PC-3 (cell line): ENCODE measurements at regions not wholly inside any gene's neighbourhood (a gene's known extent, or its start where the extent isn't known, plus 50 kb on each side); places are given as distances from the start of the nearest gene placed in this dataset.

Experiments
- ATAC-seq: fragments of 200-7000 bp; cut with Tn5 transposase; 2 replicates; pipeline ENCODE4 v1.9.1; 2020; ENCODE audit warnings: mild to moderate bottlenecking, moderate library complexity
- BruUV-seq: library from RNA; stranded (reverse); fragments of 400-500 nt; replicated peaks from 2 replicates; lab custom pipeline; 2021; lab: Mats Ljungman, UMichigan
- CTCF ChIA-PET: fragments of 300-600 bp; sonication (Branson Sonifier 250); formaldehyde crosslinking; loops from one replicate; lab custom pipeline; 2022; ENCODE audit warnings: antibody characterized with exemption; lab: Charles Lee
- POLR2A ChIA-PET: fragments of 300-600 bp; sonication (Branson Sonifier 250); formaldehyde crosslinking; loops from one replicate; lab custom pipeline; 2022; ENCODE audit warnings: antibody characterized with exemption; ENCODE audit not compliant: unreplicated experiment; lab: Charles Lee
- DNase-seq: peaks from one replicate; pipeline ENCODE4 v3.0.0-alpha.2; 2015
- H2AFZ ChIP-seq: fragments of 300-600 bp; sonication (generic); 2 replicates; pipeline ENCODE4 v1.6.0; 2016; ENCODE audit warnings: antibody characterized with exemption, low read length
- H3F3A ChIP-seq: fragments of 300-600 bp; sonication (generic); one replicate; pipeline ENCODE4 v1.6.0; 2017; ENCODE audit warnings: antibody characterized with exemption, low read length, control low read depth, mild to moderate bottlenecking; ENCODE audit not compliant: unreplicated experiment
- H3K27ac ChIP-seq: fragments of 300-600 bp; sonication (generic); 2 replicates; pipeline ENCODE4 v1.5.1; 2016; ENCODE audit warnings: mild to moderate bottlenecking, low read length
- H3K27me3 ChIP-seq: fragments of 300-600 bp; sonication (generic); 2 replicates; pipeline ENCODE4 v1.6.1; 2016; ENCODE audit warnings: low read length, mixed read lengths
- H3K36me3 ChIP-seq: fragments of 300-600 bp; sonication (generic); 2 replicates; pipeline ENCODE4 v1.6.1; 2016; ENCODE audit warnings: low read depth, mixed run types, low read length, mixed read lengths
- H3K4me1 ChIP-seq: fragments of 300-600 bp; sonication (generic); 2 replicates; pipeline ENCODE4 v1.5.1; 2016; ENCODE audit warnings: low read length; ENCODE audit not compliant: insufficient read depth
- H3K4me2 ChIP-seq: fragments of 300-600 bp; sonication (generic); 2 replicates; pipeline ENCODE4 v1.6.0; 2016; ENCODE audit warnings: low read length
- H3K4me3 ChIP-seq: fragments of 300-600 bp; sonication (generic); 2 replicates; pipeline ENCODE4 v1.5.1; 2016; ENCODE audit warnings: mild to moderate bottlenecking, low read length, mixed read lengths
- H3K79me2 ChIP-seq: fragments of 300-600 bp; sonication (generic); 2 replicates; pipeline ENCODE4 v1.6.1; 2017; ENCODE audit warnings: low read length, mixed read lengths
- H3K9ac ChIP-seq: fragments of 300-600 bp; sonication (generic); 2 replicates; pipeline ENCODE4 v1.6.0; 2016; ENCODE audit warnings: mild to moderate bottlenecking, low read length
- H3K9me2 ChIP-seq: fragments of 300-600 bp; sonication (generic); replicated peaks from 2 replicates; pipeline ENCODE4 v1.6.1; 2016; ENCODE audit warnings: mixed run types, low read length, mixed read lengths
- H3K9me3 ChIP-seq: fragments of 300-600 bp; sonication (generic); 2 replicates; pipeline ENCODE4 v1.6.1; 2016; ENCODE audit warnings: low read length, mixed read lengths
- H4K20me1 ChIP-seq: fragments of 300-600 bp; sonication (generic); 2 replicates; pipeline ENCODE4 v1.6.1; 2016; ENCODE audit warnings: low read length, mixed read lengths
- EZH2 ChIP-seq: fragments of 300-600 bp; sonication (generic); IDR thresholded peaks from one replicate; pipeline ENCODE4 v1.6.1; 2017; ENCODE audit warnings: antibody characterized with exemption, mild to moderate bottlenecking, low read length; ENCODE audit not compliant: unreplicated experiment
- EZH2phosphoT487 ChIP-seq: fragments of 300-600 bp; sonication (generic); IDR thresholded peaks from 2 replicates; pipeline ENCODE4 v1.6.1; 2018; ENCODE audit warnings: mild to moderate bottlenecking, antibody characterized with exemption, low read length, borderline replicate concordance
- intact Hi-C: fragments of 100-400 bp; cut with micrococcal nuclease; formaldehyde crosslinking; loops from 2 replicates; pipeline ENCODE4 v1.9.0; 2023
- TF ChIP-seq, protein P1 (sequence below): fragments of 300-600 bp; sonication (generic); conservative IDR thresholded peaks from 2 replicates; pipeline ENCODE4 v1.5.1; 2017; ENCODE audit warnings: antibody characterized with exemption, low read depth, mild to moderate bottlenecking, low read length

DNA sequence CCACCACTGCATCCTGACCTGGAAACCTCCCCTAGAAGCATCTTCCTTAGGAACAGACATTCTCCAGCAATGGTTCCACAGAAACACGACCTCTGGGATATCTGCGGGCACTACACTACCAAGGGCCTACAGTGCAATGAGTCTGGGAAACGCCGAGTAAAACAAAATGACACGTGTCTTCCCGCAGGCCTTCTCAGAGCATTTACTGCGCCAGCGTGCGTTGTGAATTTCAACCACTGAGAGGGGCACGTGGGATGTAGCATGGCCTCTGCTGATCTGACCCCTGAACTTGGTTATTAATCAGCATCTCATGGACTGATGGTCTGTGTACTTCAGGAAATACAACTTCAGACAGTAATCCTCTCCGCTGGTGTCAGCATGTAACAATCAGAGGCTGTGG, 173.0 kb downstream of the C16orf95 start:
- no peak for DNase-seq
- intact Hi-C loops = no loop called here
- Histone ChIP-seq H3K4me2 (no peak overlapping the region), H3K9ac (no peak overlapping the region), H3K4me1 (peaks cover 7% of the 10 kb centered on the region), H3K79me2 (no peaks in the 10 kb centered on the region), H3K27me3 (no peaks in the 10 kb centered on the region), H3F3A (no peaks in the 10 kb centered on the region), H3K4me3 (no peak overlapping the region), H4K20me1 (no peaks in the 10 kb centered on the region), H3K9me2 (no peaks in the 10 kb centered on the region), H2AFZ (no peak overlapping the region), H3K27ac (no peak overlapping the region), H3K9me3 (no peaks in the 10 kb centered on the region), H3K36me3 (no peaks in the 10 kb centered on the region)
- ChIA-PET CTCF (no interaction called here), POLR2A (no interaction called here)
- BruUV-seq = no TSS peak
- TF ChIP-seq EZH2phosphoT487 (no peak), EZH2 (no peak)
- TF ChIP-seq, protein P1, sequence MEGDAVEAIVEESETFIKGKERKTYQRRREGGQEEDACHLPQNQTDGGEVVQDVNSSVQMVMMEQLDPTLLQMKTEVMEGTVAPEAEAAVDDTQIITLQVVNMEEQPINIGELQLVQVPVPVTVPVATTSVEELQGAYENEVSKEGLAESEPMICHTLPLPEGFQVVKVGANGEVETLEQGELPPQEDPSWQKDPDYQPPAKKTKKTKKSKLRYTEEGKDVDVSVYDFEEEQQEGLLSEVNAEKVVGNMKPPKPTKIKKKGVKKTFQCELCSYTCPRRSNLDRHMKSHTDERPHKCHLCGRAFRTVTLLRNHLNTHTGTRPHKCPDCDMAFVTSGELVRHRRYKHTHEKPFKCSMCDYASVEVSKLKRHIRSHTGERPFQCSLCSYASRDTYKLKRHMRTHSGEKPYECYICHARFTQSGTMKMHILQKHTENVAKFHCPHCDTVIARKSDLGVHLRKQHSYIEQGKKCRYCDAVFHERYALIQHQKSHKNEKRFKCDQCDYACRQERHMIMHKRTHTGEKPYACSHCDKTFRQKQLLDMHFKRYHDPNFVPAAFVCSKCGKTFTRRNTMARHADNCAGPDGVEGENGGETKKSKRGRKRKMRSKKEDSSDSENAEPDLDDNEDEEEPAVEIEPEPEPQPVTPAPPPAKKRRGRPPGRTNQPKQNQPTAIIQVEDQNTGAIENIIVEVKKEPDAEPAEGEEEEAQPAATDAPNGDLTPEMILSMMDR = no peak
- no peak for ATAC-seq

- H3K9me2 ChIP-seq = no peaks in the 10 kb centered on the region
- no peaks in the 10 kb centered on the region for H3K79me2 ChIP-seq
- no peaks in the 10 kb centered on the region for H3K9me3 ChIP-seq
- TF ChIP-seq, protein P1 = no peak; the same call in 1 of the 2 replicates
- TF ChIP-seq EZH2phosphoT487 = no peak
- no peak for TF ChIP-seq EZH2
- no peaks in the 10 kb centered on the region for H3F3A ChIP-seq
- DNase-seq (peak; percentile 93), ATAC-seq (peak; percentile 91)
- H3K4me3 ChIP-seq = no peak overlapping the region
- peak overlapping the region; percentile 24 for H3K4me2 ChIP-seq
- BruUV-seq = no TSS peak
- H3K4me1 ChIP-seq = peaks cover 7% of the 10 kb centered on the region
- intact Hi-C loops = no loop called here
- no peaks in the 10 kb centered on the region for H3K36me3 ChIP-seq
- H2AFZ ChIP-seq = peak overlapping the region; percentile 25; the same call in 1 of the 2 replicates
- peak overlapping the region; percentile 43 for H3K27ac ChIP-seq
- ChIA-PET POLR2A (no interaction called here), CTCF (interaction anchor here (0.7 kb wide), 1 partner anchor 581 kb away, joined by 4 read pairs; no protein-coding TSS in a partner anchor)
- no peaks in the 10 kb centered on the region for H3K27me3 ChIP-seq
- no peak overlapping the region for H3K9ac ChIP-seq
- no peaks in the 10 kb centered on the region for H4K20me1 ChIP-seq
Observed at GRCh38 chr16:87145181-87146176, 171.7 kb downstream of the C16orf95 start.

GRCh38 chr16:87146676-87147075, 170.5 kb downstream of the C16orf95 start:
- Histone ChIP-seq H3K36me3 (no peaks in the 10 kb centered on the region), H3K27ac (no peak overlapping the region), H4K20me1 (no peaks in the 10 kb centered on the region), H3K27me3 (no peaks in the 10 kb centered on the region), H3K79me2 (no peaks in the 10 kb centered on the region), H3K9ac (no peak overlapping the region), H3F3A (no peaks in the 10 kb centered on the region), H3K4me1 (peaks cover 7% of the 10 kb centered on the region), H3K4me2 (no peak overlapping the region), H3K4me3 (no peak overlapping the region), H3K9me2 (no peaks in the 10 kb centered on the region), H2AFZ (no peak overlapping the region), H3K9me3 (no peaks in the 10 kb centered on the region)
- intact Hi-C loops = no loop called here
- ChIA-PET POLR2A (no interaction called here), CTCF (no interaction called here)
- DNase-seq (no peak), ATAC-seq (no peak)
- TF ChIP-seq, protein P1 = no peak
- no TSS peak for BruUV-seq
